COLO829 (cell line): ENCODE measurements at regions not wholly inside any gene's neighbourhood (a gene's known extent, or its start where the extent isn't known, plus 50 kb on each side); places are given as distances from the start of the nearest gene placed in this dataset.

Experiments
- DNase-seq: peaks from one replicate; pipeline ENCODE4 v3.0.0; 2012; ENCODE audit warnings: low spot score

GRCh38 chr10:107814865-107815487 is 650.5 kb upstream of the SORCS1 start:
- peak; percentile 19 for DNase-seq

GRCh38 chr10:107813451-107814162 is 649.1 kb upstream of the SORCS1 start:
- DNase-seq = no peak

GRCh38 chr10:107809889-107810288 is 645.4 kb upstream of the SORCS1 start:
- DNase-seq = no peak

GRCh38 chr10:107807836-107808235 is 643.3 kb upstream of the SORCS1 start:
- no peak for DNase-seq

- no peak for DNase-seq
Observed at GRCh38 chr10:107806026-107806425, 641.5 kb upstream of the SORCS1 start.

- DNase-seq = no peak
Observed at GRCh38 chr10:107803546-107803945, 639.0 kb upstream of the SORCS1 start.

- DNase-seq = no peak
Observed at GRCh38 chr10:107800061-107800460, 635.6 kb upstream of the SORCS1 start.

GRCh38 chr10:107790271-107790670 is 625.8 kb upstream of the SORCS1 start:
- DNase-seq = no peak

GRCh38 chr10:107771066-107771465 is 606.6 kb upstream of the SORCS1 start:
- no peak for DNase-seq

GRCh38 chr10:107767185-107767584 is 602.7 kb upstream of the SORCS1 start:
- no peak for DNase-seq

- DNase-seq = no peak
Observed at GRCh38 chr10:107754814-107755213, 590.3 kb upstream of the SORCS1 start.

GRCh38 chr10:107749235-107749634 is 584.7 kb upstream of the SORCS1 start:
- DNase-seq = no peak

- DNase-seq = no peak
Observed at GRCh38 chr10:107747851-107748250, 583.3 kb upstream of the SORCS1 start.

- no peak for DNase-seq
Observed at GRCh38 chr10:107741971-107742370, 577.5 kb upstream of the SORCS1 start.

GRCh38 chr10:107740962-107741690 is 576.6 kb upstream of the SORCS1 start:
- DNase-seq = peak; percentile 0

GRCh38 chr10:107739951-107740350 is 575.4 kb upstream of the SORCS1 start:
- no peak for DNase-seq

- peak; percentile 4 for DNase-seq
Observed at GRCh38 chr10:107733328-107734130, 569.0 kb upstream of the SORCS1 start.

GRCh38 chr10:107732045-107732444 is 567.5 kb upstream of the SORCS1 start:
- DNase-seq = no peak

GRCh38 chr10:107728807-107729206 is 564.3 kb upstream of the SORCS1 start:
- no peak for DNase-seq

- peak; percentile 20 for DNase-seq
Observed at GRCh38 chr10:107727767-107728317, 563.3 kb upstream of the SORCS1 start.

GRCh38 chr10:107718864-107719263 is 554.4 kb upstream of the SORCS1 start:
- DNase-seq = peak; percentile 7

GRCh38 chr10:107717046-107717445 is 552.5 kb upstream of the SORCS1 start:
- no peak for DNase-seq
